ENCODE measurements at regions not wholly inside any gene's neighbourhood (a gene's known extent, or its start where the extent isn't known, plus 50 kb on each side); places are given as distances from the start of the nearest gene placed in this dataset.
A peak's percentile ranks its signal among the peaks of the same experiment; 100 is the strongest.

DNA sequence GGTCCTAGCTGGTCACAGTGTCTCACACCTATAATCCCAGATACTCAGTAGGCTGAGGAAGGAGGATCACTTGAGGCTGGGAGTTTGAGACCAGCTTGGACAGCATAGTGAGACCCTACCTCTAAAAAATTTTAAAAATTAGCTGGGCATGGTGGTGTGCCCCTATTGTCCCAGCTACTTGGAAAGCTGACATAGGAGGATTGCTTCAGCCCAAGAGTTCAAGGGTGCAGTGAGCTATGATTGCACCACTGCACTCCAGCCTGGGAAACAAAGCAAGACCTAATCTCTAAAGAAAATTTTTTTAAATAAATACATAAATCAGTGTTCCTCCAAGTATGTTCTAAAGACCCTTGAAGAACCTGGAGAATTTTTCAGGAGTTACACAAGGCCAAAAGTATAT, 50.6 kb upstream of the GNAO1 start:
- DNase-seq, result no peak

DNA sequence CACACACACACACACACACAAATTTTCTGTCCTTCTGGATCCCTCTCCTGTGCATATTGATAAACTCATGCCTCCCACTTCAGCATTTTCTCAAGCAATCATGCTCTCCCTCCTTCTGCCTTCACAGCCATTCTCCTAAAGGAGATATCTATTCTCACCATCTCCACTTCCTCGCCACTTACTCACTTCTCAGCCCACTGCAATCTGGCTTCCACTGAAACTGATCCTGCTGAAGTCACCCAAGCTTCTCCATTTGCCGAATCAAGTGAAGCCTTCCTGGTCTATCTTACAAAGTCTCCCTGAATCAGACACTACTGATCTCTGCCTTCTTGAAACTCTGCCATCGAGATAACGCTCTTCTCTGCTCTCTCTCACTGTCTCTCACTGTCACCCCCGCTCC, 54.0 kb upstream of the GNAO1 start:
- DNase-seq, result no peak

DNA sequence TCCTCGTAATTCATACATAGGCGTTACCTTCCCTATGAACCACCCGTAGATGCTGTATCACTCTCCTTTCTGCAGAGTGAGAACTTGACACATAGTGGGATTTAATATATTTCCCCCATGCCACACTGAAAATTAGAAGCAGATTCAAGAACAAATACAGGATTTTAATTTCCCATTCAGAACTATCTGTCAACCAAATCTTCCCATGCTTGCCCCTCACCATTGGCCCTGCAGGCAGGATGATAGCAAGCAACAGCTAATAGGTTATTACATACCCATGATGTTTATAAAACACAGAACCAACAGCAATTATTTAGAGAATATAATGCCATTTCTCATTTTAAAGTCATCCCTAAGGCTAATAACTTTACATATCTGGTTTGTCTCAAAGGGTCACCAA, 55.0 kb upstream of the GNAO1 start:
- DNase-seq, result no peak

DNA sequence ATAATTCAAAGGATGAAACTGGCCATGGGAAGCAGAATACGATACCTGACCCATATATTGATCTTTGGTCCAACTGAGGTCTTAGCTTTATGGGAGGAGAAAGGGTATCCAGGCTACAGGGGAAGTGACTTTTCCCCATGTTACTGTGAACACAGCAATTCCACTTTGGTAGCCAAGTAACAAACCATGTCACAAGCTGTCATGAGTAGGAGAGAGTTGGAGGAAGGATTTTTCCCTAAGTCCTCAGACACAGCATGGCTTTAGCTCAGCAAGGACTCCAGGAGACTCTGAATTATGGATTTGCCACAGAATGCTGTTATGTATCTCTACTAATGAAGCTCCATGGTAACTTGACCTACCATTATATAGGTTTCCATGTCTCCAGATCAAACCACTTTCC, 56.5 kb upstream of the GNAO1 start:
- DNase-seq, result no peak

DNA sequence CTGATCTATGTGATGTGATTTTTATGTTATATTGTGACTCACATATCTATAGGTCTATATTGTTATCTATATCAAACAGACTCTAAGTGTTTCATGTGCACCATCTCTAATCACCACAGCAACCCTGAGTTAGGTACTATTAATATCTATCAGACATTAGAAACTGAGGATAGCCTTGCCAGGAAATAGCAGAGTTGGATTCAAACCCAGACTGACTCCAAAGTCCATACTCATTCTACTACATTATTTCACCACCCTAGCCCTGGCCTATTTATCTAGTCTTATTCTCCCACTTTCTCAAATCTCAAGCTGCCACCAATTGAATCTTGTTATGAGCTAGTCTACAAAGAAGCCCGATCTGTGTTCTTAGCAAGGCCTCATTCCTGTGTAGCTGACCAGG, 65.4 kb upstream of the GNAO1 start:
- DNase-seq, result no peak

DNA sequence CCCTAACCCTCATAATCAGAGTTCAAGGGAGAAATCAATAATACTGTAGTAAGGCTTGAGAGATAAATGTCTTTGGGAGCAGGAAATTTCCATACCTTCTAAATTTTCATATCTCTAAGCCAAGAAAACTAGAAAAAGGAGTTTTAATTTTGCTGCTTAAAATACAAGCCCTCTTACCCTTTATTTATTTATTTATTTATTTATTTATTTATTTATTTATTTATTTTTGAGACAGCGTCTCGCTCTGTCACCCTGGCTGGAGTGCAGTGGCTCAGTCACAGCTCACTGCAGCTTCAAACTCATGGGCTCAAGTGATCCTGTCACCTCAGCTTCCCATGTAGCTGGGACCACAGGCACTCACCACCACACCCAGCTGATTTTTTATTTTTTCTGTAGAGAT, 69.0 kb upstream of the GNAO1 start:
- DNase-seq, result no peak

DNA sequence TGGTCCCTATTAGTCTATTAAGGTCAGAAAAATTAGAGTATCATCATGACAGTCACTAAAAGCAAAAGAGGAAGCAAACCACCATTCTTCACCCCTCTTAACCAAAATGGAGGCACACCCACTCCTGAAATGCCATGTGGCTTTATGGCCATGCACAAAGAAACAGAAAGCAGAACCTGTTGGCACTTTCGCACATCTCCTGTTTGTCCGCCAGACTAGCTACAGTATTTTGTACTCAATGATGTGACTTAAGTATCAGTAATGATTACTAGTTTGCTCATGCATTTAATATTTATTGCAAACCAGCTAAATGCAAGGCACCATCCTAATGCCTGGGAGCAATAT, 70.2 kb upstream of the GNAO1 start:
- peak; percentile 8 to 16 for DNase-seq

DNA sequence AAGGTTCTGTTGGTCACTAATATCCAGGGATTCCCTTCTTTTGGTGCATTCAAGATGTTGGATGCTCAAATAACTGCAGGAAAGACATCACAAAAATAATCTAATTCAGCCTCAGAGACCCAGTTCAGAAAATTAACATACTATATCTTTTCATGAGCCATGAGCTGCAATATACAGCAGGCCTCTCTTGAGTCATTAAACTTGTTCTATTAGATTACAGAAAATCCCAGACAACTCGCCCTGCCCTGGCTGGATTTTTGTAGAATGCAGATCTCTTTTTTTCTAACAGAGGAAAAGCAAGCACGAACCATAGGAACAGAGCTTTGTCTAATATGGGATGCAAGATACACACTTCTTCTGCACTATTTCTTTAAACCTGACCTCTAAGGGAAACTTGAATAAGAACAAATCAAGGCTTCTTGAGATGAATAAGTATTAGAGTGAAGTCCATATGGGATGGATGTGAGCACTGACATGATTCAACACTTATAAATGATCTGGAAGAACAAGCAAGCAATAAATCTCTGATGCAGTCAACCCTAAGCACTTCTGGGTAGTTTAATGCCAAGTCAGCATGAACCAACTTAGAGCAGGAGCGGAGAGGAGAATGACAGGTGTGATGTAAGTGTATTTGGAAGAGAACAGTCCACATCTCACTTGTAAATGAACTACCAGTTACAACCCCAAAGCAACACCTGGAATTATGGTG, 70.7 kb upstream of the GNAO1 start:
- no peak for DNase-seq

DNA sequence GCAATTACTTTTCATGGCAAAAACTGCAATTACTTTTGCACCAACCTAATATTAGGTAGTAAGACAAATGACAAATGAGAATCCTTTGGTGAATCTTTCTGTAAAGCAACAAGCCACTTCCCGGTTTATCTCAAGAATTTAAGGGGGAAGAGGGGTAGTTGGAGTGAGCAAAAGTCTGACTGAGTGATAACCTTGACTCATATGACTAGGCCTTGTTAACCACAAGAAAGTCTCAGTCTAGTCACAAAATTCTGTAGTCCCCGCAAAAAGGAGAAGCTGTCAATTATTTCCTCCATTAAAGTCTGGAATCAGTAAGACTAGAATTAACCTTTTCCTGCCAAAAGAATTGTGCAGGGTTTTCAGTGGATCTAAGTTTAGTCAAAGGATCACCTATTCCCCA, 72.2 kb upstream of the GNAO1 start:
- DNase-seq, result peak; percentile 2 to 5

DNA sequence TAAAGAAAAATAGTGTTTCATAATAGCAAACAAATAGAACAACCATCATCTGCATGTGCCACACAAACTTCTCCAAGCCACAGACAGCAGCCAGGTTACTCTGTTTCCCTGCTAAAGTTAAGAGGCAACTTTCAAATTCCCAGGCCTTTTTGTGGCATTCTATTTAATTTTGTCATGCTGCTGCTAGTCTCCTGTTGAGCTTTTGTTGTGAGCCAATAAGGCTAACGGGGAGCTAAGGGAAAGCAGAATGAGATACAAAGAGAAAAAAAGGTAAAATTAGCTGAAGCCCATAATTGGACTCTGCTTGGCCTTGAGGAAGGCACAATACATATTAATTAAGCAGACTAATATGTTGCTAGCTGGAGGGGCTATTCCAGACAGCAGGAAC, 74.7 kb upstream of the GNAO1 start:
- no peak for DNase-seq

DNA sequence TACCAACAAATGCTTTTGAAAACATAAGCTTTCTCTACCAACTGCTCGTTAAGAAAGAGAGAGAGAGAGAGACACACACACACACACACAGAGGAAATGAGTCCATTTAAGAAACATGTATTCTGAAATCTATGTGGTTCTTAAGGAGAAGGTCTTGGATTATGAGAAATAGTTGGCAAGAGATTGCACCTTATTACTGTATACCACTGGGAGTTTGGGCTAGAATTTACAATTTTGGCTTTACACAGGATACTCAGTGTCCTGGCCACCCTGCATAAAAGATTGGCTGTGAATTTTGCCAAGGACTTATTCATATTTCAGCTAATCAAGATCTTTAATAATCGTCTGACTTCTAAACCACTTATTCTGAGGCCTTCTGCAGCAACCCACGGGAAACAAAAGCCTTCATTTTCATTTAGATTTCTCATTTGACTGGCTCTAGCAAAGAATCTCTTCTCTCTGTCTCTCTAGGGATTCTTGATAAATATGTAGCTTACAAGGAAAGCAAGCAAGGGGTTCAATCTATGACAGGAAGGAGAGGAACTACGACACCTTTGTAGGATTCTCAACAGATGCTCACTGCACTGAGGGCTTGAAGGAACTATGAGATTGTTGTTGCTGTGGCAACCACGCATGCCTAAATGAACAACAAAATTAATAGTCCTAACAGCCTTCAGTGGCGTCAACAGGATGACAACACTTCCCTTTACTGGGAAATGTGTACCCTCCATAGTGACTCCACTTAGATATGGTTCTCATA, 75.3 kb upstream of the GNAO1 start:
- no peak for DNase-seq

DNA sequence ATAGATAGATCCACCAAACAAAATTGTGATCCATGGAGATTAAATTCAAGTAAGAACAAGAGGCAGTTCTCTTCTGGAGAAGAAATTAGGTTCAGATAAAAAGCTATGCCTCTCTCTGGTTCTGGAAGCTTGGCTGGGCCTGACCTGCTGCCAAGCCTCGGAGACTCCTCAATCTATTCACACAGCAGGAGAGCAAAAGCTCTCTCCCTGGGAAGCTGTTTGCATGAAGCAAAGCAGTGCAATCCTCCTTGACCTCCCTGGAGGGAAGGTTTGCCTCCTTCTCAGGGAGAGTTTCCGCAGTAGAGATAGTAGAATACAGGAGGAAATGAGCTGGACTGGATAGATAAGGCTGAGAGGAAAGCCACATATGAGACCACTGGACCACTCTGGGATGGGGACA, 78.1 kb upstream of the GNAO1 start:
- DNase-seq, result no peak

DNA sequence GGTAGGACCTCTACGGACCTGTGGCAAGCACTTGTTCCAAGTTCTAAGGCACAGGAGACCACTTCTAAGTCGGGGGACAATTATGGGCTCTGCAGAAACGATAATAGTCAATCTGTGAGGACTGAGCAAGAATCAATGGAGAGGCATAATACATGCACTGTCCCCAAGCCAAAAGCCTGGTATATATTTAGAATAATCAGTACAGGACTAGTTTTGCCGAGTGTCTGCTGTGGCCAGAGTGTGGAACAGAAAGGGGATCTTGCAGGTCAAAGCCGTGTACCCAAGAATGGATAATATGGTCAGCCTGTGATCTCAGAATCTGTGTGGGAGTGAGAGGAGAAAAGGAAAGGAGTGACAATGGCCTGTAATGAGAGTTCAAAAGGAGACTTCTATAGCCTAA, 80.2 kb upstream of the GNAO1 start:
- DNase-seq, result no peak

DNA sequence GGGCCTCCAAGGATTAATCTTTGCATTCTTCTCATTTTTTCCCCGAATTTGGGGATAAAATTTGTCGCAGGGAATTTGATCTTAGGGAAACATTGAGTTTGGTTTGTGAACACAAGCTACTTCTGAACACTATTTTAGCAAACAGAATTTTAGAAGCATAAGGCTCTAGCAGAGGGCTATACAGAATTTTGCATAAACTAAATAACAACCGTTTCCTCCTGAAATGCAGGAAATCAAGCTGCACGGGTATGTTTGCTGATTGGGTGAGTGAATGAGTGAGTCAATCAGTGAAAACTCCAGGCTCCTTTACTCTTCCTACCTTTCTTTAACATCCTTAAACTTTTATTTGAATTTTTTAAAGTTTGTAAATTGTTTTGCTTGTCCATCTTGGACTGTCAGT, 81.3 kb upstream of the GNAO1 start:
- no peak for DNase-seq

DNA sequence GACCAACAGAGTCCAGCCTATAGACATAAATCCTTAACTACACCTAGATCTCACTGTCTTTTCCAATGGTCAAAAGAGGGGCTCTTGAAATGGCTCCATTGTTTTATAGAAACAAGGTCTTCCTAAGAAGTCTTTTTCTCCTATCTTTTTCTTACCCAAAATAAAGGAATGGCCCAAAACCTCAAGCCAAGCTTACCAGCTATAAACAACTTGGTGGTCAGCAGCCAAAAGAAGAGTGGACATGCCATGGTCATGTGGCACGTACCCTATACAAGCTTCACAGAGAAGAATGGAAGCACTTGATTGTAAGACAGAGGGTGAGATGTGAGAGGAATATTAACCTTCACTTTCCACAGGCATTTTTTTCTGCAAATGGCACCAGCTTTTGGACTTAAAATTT, 82.1 kb upstream of the GNAO1 start:
- no peak for DNase-seq

DNA sequence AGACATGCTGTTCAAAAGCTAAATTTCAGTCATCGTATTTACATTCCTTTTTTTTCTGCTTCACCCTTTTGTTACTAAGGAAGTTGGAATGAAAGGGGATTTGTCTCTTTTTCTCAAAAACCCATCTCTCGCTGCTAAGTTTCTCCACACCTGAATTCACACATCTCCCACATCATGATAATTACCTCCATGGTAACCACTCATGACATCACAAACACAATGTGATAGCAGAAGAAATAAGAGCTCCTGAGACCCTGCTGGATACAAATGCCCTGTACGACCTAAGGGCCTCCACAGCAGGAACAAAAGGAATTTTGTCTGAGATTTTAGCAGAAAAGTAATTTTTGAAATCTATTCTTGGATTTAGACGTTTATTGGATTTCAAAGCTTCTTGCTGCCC, 82.6 kb upstream of the GNAO1 start:
- DNase-seq, result no peak

DNA sequence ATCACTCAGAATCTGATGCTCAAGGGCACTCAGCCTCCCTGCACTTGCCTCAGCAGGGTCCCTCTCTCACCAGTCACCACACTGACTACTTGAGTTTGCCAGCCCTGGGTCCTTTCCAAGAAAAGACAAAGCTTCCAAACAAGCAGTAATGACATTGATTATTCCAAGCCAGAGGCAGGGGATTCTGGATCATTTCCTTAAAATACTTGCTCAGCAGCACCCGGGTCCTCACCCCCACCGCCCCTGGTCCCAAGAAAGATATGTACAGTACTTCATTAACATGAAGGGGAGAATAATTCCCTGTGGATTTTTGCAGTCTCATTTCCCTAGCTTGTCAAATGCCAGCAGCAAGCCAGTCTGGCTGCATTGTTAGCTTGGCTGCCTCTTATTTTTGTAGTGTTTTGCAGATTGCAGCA, 83.2 kb upstream of the GNAO1 start:
- no peak for DNase-seq

DNA sequence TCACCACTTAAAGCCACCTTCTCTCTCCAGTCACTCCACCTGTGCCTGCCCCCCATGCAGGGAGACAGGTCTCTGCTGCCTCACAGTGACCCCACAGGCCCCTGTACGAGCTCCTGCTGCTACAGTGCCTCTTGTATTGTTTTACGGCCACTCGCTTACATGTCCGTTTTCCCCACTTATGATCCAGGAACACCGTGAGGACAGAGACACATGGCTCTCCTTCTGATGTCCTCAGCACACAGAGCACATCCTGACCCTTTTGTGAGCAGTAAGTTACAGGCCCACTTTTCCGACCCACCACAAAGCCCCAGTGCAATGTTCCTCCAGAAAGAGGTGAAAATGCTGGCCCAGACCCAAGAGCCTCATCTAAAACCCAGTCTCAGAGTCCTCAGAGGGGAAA, 84.8 kb upstream of the GNAO1 start:
- DNase-seq, result no peak

DNA sequence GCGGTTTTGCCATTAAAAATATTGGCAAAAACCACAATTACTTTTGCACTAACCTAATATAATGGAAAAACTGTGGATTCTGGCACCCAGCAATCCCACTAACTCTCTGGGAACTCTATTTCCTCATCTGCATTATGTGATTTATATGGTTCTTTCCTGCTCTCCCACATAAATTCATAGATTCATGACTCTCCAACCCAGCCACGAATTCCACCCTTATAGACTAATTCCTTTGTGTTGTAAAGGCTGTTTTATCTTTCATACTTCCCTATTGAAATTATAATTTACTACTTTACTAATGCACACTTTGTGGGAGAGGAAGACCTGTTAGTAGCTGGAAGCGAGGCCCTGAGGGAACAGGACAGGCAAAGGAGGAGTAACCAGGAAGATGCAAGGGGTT, 88.4 kb upstream of the GNAO1 start:
- no peak for DNase-seq

DNA sequence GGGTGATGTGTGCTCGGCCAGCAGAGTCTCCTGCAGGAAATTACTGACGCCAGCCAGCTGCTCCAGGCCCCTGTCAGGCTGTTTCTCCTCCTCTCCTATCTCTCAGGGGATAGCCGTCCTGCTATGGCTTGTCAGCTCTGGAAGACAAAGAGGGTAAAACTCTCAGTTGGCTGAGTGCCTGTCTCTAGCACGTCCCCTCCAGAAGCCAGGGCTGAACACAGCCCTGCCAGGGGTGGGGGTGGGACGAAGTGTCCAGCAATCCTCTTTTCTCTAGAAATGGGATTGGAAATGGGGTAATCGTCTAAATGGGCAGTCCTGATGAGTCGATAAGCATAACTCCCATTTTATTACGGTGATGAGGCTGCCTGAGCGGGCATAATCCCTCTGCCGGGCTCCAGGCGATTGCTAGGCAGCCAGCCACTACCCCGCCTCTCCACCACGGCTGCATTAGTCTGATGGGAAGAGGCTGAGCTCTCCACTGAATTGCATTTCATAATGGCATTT, 89.1 kb upstream of the GNAO1 start:
- DNase-seq, result no peak

DNA sequence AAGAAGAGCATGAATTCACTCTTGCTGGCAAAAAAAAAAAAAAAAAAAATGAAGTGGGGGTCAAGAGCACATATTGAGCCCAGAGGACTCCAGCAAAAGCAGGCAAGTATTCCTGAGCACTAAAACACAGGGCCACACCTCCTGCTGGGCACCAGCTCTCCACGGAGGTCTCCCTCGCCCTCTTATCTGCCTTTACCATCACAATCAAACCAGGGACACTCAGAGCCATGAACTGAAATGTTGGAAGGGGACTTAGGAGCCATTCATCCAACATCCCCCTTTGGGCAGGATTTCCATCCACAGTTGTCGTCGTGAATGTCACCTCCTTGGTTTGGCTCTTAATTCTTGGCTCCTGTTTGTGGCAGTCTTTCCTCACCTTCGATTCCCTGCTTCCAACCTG, 89.8 kb upstream of the GNAO1 start:
- no peak for DNase-seq

DNA sequence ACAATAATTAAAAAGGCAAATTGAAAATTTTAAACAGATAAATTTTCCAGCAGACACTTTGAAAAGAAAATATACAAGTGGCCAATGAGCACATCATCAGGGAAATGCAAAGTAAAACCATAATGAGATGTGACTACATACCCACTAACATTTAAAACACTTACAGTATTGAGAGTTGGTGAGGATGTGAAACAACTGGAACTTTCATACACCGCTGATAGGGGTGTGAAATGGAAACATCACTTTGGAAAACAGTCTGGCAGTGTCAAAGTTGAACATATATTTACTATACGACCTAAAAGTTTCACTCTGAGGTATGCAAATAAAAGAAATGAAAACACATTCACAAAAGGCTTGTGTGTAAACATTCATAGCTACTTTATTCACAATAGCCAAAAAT, 94.0 kb upstream of the GNAO1 start:
- DNase-seq, result no peak

DNA sequence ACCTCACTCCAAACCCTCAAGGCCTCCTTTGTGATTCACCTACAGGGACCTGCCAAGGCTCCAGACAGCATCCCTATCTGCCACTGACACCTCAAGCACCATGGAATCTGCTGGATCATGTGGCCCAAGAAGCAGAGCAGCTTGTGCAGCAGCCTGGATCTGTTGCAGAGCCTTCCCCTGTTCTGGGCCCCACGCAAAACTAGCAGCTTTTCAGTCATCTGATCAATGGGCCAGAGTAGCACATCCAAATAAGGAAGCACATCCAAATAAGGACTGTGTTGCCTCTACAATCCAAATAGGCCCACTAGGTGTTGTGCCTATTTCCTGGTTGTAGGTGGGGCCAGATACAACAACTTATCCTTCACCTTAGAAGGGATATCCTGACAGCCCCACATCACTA, 97.1 kb upstream of the GNAO1 start:
- DNase-seq, result no peak

DNA sequence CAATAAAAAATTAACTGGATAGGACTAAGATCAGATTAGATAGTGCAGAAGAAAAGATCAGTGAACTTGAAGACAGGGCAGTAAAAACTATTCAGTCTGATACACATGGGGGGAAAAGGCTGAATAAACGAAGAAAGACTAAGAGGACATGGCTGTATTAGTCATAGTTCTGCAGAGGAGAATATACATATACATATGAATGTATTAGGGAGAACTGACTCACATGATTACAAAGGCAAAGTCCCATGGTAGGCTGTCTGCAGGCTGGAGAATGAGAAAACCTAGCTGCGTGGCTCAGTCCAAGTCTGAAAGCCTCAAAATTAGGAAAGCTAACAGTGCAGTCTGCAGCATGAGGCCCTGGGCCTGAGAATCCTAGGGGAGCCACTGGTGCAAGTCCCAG, 98.2 kb upstream of the GNAO1 start:
- no peak for DNase-seq

DNA sequence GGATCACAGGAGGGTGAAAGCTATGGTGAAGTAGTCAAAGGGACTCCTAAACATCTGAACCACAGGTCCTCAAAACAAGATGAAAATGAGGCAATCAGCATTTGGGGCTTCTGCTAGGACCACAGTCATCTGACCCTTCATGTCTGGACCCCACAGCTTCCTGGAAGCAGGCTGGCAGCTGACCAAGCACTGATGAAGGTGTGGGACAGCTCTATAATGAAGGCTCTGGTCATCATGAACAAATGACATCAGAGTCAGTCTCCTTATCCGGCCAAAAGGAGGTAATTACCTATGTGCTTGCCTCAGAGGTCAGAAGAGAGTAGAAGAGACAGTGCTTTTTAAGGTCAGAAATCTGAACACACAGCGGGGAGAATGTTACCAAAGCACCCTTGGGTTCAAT, 101.2 kb upstream of the GNAO1 start:
- no peak for DNase-seq

Data from inflammatory macrophage treated with lipopolysaccharide for 1 hour (primary cell).